Endothelial cell (in vitro differentiated cells): ENCODE measurements at regions not wholly inside any gene's neighbourhood (a gene's known extent, or its start where the extent isn't known, plus 50 kb on each side); places are given as distances from the start of the nearest gene placed in this dataset.

ENCODE experiments used
- DNase-seq: peaks from one replicate; pipeline ENCODE4 v3.0.0; 2021; ENCODE audit warnings: low spot score
- H3K27ac Mint-ChIP-seq: one replicate; pipeline ENCODE4 v1.8.0; 2021; ENCODE audit warnings: mixed read lengths, inconsistent platforms; ENCODE audit not compliant: unreplicated experiment
- H3K27me3 Mint-ChIP-seq: one replicate; pipeline ENCODE4 v1.8.0; 2021; ENCODE audit warnings: mild to moderate bottlenecking, moderate library complexity, mixed read lengths, inconsistent platforms; ENCODE audit not compliant: unreplicated experiment
- H3K36me3 Mint-ChIP-seq: one replicate; pipeline ENCODE4 v1.8.0; 2021; ENCODE audit warnings: mild to moderate bottlenecking, low read depth, mixed read lengths, inconsistent platforms; ENCODE audit not compliant: unreplicated experiment
- H3K4me1 Mint-ChIP-seq: one replicate; pipeline ENCODE4 v1.8.0; 2021; ENCODE audit warnings: mild to moderate bottlenecking, mixed read lengths, inconsistent platforms; ENCODE audit not compliant: unreplicated experiment
- H3K4me3 Mint-ChIP-seq: one replicate; pipeline ENCODE4 v1.8.0; 2021; ENCODE audit warnings: mild to moderate bottlenecking, mixed read lengths, inconsistent platforms; ENCODE audit not compliant: unreplicated experiment
- H3K9me3 Mint-ChIP-seq: one replicate; pipeline ENCODE4 v1.8.0; 2021; ENCODE audit warnings: mixed read lengths, inconsistent platforms; ENCODE audit not compliant: unreplicated experiment
- TF ChIP-seq, protein P1 (sequence below): fragments of 200-600 bp; sonication (generic); IDR thresholded peaks from one replicate; pipeline ENCODE4 v1.5.0; 2021; ENCODE audit warnings: antibody characterized with exemption; ENCODE audit not compliant: unreplicated experiment

DNA sequence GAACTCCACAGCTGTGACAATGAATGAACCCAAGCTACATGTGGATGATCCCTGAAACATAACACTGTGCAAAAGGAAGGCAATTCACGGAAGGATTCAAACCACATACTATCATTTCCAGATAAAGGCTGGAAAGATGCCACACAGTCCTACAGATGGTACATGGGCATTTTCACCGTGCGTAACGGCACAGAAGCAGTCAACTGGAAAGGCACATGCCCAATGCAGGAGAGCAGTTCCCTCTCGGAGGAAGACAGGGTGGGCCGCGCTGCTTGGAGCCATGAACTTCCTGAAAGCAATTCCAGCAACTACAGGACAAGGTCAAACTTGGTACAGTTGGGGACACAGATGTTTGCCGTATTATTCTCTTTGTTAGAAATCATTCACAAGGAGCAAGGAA, 103.7 kb downstream of the SHANK2 start:
- TF ChIP-seq, protein P1, sequence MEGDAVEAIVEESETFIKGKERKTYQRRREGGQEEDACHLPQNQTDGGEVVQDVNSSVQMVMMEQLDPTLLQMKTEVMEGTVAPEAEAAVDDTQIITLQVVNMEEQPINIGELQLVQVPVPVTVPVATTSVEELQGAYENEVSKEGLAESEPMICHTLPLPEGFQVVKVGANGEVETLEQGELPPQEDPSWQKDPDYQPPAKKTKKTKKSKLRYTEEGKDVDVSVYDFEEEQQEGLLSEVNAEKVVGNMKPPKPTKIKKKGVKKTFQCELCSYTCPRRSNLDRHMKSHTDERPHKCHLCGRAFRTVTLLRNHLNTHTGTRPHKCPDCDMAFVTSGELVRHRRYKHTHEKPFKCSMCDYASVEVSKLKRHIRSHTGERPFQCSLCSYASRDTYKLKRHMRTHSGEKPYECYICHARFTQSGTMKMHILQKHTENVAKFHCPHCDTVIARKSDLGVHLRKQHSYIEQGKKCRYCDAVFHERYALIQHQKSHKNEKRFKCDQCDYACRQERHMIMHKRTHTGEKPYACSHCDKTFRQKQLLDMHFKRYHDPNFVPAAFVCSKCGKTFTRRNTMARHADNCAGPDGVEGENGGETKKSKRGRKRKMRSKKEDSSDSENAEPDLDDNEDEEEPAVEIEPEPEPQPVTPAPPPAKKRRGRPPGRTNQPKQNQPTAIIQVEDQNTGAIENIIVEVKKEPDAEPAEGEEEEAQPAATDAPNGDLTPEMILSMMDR: no peak
- DNase-seq: no peak
- Mint-ChIP-seq H3K27ac (no peak overlapping the region), H3K27me3 (peaks cover 3% of the 10 kb centered on the region), H3K4me1 (no peaks in the 10 kb centered on the region), H3K4me3 (peak overlapping the region; percentile 31), H3K36me3 (peaks cover 4% of the 10 kb centered on the region), H3K9me3 (no peaks in the 10 kb centered on the region)

DNA sequence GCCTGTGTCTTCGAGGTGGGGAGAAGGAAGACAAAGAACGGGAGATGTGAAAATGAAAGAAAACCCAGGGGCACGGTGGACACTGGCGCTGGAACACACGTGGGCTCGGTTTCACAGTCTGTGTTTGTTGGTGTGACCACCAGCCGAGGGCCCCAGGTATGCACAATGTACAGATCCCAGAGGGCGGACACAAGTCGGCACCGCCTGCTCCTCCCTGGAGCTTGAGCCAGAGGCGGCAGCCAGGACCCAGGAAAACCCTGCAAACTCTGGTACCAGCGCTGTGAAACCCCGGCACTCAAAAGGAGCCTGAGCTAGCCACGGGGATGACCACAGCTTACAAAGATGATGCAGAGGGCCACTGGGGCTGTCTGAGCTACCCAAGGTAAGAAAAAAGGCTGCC, 105.0 kb downstream of the SHANK2 start:
- Mint-ChIP-seq H3K4me1 (no peaks in the 10 kb centered on the region), H3K4me3 (no peak overlapping the region), H3K9me3 (no peaks in the 10 kb centered on the region), H3K27me3 (peaks cover 3% of the 10 kb centered on the region), H3K27ac (no peak overlapping the region), H3K36me3 (peaks cover 4% of the 10 kb centered on the region)
- DNase-seq: no peak
- TF ChIP-seq, protein P1: no peak

DNA sequence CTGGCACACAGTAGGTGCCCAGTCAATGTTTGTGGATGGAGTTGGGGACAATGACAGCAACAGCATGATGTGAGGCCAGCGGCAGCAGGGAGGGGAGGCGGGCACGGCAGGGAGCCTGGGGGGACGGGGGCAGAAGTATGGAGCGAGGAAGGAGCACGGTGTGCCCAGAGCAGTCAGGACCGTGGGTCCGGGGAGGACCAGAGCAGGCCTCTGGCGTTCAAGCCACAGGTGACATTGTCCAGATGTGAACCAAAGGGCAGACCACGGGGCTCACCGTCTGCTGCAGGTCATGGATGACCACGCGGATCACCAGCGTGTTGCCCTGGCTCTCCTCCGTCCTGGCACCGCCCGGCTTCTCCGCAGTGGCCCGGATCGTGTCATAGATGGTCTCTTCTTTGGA, 105.5 kb downstream of the SHANK2 start:
- Mint-ChIP-seq H3K4me3 (no peak overlapping the region), H3K27ac (no peak overlapping the region), H3K4me1 (no peaks in the 10 kb centered on the region), H3K27me3 (peaks cover 3% of the 10 kb centered on the region), H3K36me3 (peaks cover 4% of the 10 kb centered on the region), H3K9me3 (no peaks in the 10 kb centered on the region)
- DNase-seq: no peak
- TF ChIP-seq, protein P1: no peak

DNA sequence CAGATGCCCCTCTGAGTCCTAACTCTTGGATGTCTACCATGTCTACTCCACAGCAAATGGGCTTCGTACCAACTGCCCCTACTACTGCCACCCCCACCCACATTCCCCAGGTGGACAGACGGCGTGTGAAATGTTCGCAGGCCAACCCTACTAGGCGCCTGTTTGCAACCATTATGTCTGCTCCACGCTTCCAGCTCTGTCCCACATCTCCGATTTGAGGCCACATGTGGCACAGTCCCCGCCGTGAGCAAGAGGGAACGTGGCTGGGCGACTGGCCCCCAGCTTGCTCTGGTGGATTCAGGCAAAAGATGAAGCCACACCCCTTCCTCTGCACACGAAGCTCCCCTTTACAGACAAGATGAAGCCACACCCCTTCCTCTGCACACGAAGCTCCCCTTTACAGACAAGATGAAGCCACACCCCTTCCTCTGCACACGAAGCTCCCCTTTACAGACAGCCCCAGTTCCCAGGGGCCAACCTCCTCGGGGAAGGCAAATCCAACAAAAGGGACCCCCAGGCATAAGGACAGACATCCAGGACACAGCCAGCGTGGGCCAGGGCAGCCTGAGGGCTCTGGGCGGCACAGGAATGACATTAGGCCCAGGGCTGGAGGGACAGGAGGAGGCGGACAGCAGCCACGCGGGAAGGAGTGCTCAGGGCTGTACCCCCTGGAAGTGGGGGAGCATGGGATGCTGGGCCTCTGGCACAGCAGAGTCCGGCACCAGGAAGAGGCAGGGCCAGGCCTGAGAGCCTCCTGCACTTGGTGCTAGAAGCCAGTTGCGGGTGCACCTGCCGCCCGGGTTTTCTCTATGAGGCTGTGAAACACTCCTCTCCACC, 106.2 kb downstream of the SHANK2 start:
- H3K9me3 Mint-ChIP-seq: no peaks in the 10 kb centered on the region

DNA sequence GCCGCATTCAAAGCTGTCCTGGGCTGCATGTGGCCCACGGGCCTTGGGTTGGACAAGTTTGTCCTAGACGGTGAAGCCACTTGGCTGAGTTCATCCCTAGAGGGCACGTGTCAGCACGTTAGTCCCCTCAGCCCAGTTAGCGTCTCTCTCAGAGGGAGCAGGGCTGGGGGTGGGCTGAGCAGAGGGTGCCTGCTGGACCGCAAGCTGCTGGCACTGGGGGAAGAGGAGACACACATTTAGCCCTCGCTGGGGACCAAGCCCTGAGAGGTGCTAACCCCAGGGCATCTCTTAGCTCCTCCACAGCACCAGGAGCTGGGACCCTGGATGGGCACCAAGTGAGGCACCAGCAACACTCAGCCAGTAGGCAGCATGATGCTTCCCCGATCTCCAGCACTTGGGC, 107.0 kb downstream of the SHANK2 start:
- Mint-ChIP-seq H3K27ac (no peak overlapping the region), H3K4me3 (no peak overlapping the region), H3K27me3 (peaks cover 3% of the 10 kb centered on the region), H3K36me3 (peaks cover 4% of the 10 kb centered on the region), H3K9me3 (no peaks in the 10 kb centered on the region), H3K4me1 (no peaks in the 10 kb centered on the region)
- TF ChIP-seq, protein P1: no peak
- DNase-seq: no peak

More for the DNA sequence above, 106.2 kb downstream of the SHANK2 start:
- Mint-ChIP-seq H3K27me3 (peaks cover 3% of the 10 kb centered on the region), H3K4me3 (no peak overlapping the region), H3K27ac (no peak overlapping the region), H3K4me1 (no peaks in the 10 kb centered on the region), H3K36me3 (peaks cover 4% of the 10 kb centered on the region)
- TF ChIP-seq, protein P1: no peak
- DNase-seq: no peak
